Endothelial cell of umbilical vein (primary cell): ENCODE measurements at regions not wholly inside any gene's neighbourhood (a gene's known extent, or its start where the extent isn't known, plus 50 kb on each side); places are given as distances from the start of the nearest gene placed in this dataset.

ENCODE experiments used
- CTCF ChIP-seq, 2 donors: IDR thresholded peaks; 1 replicate in 1 of 2; 2 replicates in 1 of 2; pipeline ENCODE4 v1.5.1; 2011; ENCODE audit warnings: low read length in 2 of 2, mild to moderate bottlenecking in 2 of 2, moderate library complexity in 2 of 2, control low read depth in 1 of 2, inconsistent platforms in 1 of 2, low read depth in 1 of 2; ENCODE audit not compliant: insufficient read depth in 1 of 2; ENCODE audit errors: extremely low read depth in 1 of 2
- EZH2 ChIP-seq: IDR thresholded peaks from 2 replicates; pipeline ENCODE4 v1.6.1; 2012; ENCODE audit warnings: borderline replicate concordance, low read depth, mild to moderate bottlenecking, moderate library complexity, low read length, inconsistent platforms; ENCODE audit not compliant: severe bottlenecking
- POLR2A ChIP-seq: IDR thresholded peaks from 2 replicates; pipeline ENCODE4 v1.6.1; 2012; ENCODE audit warnings: low read depth, mild to moderate bottlenecking, control low read depth, low read length

- TF ChIP-seq POLR2A (no peak), CTCF (IDR thresholded peaks at IDR 0.05; ENCODE audit: extremely low read depth in 1 of 2, insufficient read depth in 1 of 2, low read depth in 1 of 2, low read length in 2 of 2) (no peak), EZH2 (no peak)
Measured at GRCh38 chr5:68444833-68445232, 229.3 kb downstream of the PIK3R1 start.
